OCI-LY1 (cell line): ENCODE measurements at regions not wholly inside any gene's neighbourhood (a gene's known extent, or its start where the extent isn't known, plus 50 kb on each side); places are given as distances from the start of the nearest gene placed in this dataset.

ENCODE experiments used
- CTCF ChIP-seq: fragments of 200-600 bp; sonication (generic), shearing (Covaris generic); IDR thresholded peaks from 2 replicates; pipeline ENCODE4 v1.5.1; 2017; ENCODE audit warnings: mild to moderate bottlenecking, antibody characterized with exemption, low read length, moderate library complexity, mixed read lengths
- EZH2 ChIP-seq: fragments of 200-600 bp; sonication (generic), shearing (Covaris generic); IDR thresholded peaks from 2 replicates; pipeline ENCODE4 v1.8.0; 2017; ENCODE audit warnings: borderline replicate concordance, mixed run types, mild to moderate bottlenecking, antibody characterized with exemption, low read length, moderate library complexity, mixed read lengths

GRCh38 chr6:81808851-81809570, 56.5 kb upstream of the TENT5A start:
- no peak for TF ChIP-seq CTCF
- TF ChIP-seq EZH2: no peak
